ENCODE measurements at regions not wholly inside any gene's neighbourhood (a gene's known extent, or its start where the extent isn't known, plus 50 kb on each side); places are given as distances from the start of the nearest gene placed in this dataset.

DNA sequence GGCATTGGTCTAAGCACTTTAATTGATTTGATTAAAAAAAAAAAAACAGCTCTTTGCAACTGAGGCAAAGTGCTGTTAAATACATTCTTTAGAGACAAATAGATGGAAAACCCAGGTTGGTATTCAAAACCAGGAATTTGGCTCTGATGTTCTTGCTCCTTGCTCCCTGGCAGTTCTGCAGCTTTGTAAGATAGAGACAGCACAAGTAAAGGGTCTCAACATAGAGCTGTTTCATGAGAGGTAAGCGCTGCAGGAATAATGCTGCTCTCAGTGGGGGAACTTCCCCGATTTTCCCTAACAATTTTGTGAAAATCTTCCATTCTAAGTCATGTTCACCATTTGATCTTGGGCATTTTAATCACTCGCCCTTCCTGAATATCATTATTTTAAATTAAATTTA lies 479.5 kb upstream of the HS3ST1 start (continued):
- TF ChIP-seq, protein P1, sequence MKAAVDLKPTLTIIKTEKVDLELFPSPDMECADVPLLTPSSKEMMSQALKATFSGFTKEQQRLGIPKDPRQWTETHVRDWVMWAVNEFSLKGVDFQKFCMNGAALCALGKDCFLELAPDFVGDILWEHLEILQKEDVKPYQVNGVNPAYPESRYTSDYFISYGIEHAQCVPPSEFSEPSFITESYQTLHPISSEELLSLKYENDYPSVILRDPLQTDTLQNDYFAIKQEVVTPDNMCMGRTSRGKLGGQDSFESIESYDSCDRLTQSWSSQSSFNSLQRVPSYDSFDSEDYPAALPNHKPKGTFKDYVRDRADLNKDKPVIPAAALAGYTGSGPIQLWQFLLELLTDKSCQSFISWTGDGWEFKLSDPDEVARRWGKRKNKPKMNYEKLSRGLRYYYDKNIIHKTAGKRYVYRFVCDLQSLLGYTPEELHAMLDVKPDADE (IDR thresholded peaks at IDR 0.05), result no peak
- TF ChIP-seq POLR2AphosphoS5 (IDR thresholded peaks at IDR 0.05; ENCODE audit: low read depth) (no peak), EZH2 (IDR thresholded peaks at IDR 0.05; ENCODE audit: low read depth, unreplicated experiment) (no peak), CREB1 (CRISPR knock-in tag; IDR thresholded peaks at IDR 0.05; ENCODE audit: low read depth) (no peak), STAT1 (IDR thresholded peaks at IDR 0.05; ENCODE audit: unreplicated experiment) (no peak), JUNB (IDR thresholded peaks at IDR 0.05; ENCODE audit: unreplicated experiment) (no peak), ZNF331 (CRISPR knock-in tag; IDR thresholded peaks at IDR 0.05; ENCODE audit: low read depth) (no peak)
- TF ChIP-seq, protein P2, sequence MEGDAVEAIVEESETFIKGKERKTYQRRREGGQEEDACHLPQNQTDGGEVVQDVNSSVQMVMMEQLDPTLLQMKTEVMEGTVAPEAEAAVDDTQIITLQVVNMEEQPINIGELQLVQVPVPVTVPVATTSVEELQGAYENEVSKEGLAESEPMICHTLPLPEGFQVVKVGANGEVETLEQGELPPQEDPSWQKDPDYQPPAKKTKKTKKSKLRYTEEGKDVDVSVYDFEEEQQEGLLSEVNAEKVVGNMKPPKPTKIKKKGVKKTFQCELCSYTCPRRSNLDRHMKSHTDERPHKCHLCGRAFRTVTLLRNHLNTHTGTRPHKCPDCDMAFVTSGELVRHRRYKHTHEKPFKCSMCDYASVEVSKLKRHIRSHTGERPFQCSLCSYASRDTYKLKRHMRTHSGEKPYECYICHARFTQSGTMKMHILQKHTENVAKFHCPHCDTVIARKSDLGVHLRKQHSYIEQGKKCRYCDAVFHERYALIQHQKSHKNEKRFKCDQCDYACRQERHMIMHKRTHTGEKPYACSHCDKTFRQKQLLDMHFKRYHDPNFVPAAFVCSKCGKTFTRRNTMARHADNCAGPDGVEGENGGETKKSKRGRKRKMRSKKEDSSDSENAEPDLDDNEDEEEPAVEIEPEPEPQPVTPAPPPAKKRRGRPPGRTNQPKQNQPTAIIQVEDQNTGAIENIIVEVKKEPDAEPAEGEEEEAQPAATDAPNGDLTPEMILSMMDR (conservative IDR thresholded peaks at IDR 0.05; ENCODE audit: low read depth in 2 of 2), result no peak

DNA sequence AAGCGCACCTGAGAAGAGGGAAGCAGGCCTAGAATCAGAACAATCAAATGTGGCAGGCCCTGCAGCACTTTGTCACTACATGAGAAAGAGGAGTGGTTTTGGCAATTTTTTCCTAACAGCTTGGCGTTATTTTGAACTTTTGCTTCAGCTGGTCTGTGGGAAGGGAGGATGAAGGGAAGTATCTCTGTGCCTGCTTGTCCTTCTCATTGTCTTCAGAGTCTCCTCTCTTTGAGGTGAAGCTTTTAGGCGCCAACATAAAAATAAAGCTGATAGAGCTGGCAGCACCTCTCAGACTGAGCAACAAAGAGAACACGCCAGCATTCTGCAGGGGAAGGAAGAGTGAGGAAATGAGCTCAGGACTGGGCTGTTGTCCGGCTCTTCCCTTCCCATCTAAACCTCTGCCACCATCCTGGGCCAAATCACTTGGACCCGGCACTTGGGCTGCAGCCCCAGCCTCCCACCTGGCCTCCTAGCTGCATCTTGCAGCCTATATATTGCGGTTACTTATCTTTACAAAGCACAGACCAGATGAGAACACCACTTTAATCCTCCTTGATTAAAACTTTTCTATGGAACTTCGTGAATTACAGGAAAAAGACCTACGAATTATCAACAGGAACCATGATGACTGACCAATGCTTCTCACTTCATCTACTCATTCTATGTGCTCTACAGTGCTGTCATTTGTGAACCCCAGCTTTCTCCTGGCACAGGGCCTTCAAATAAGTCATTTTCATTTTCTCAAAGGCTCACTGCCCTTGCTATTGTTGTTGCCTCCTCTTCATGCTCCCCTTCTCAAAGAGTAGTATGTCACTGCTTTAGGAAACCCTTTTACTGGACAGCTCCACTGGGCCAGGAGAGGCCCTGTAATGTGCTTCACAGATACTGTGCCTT lies 476.4 kb upstream of the HS3ST1 start:
- no peaks in the 10 kb centered on the region for H3K79me2 ChIP-seq (replicated peaks; ENCODE audit: insufficient read depth)
- ATAC-seq, result no peak
- no peaks in the 10 kb centered on the region for H3K27me3 Mint-ChIP-seq (ENCODE audit: insufficient read depth, low read depth, poor library complexity)
- H2AFZ ChIP-seq, result peak overlapping the region; percentile 24; the same call in 1 of the 2 replicates
- peaks cover 29% of the 10 kb centered on the region for H3K4me1 Mint-ChIP-seq
- no peak overlapping the region for H3K27ac Mint-ChIP-seq
- no peak overlapping the region for H3K4me3 Mint-ChIP-seq
- no peak for DNase-seq (ENCODE audit: low spot score)
- H3K4me1 ChIP-seq (ENCODE audit: insufficient read depth), result peaks cover 22% of the 10 kb centered on the region
- H3K36me3 Mint-ChIP-seq (ENCODE audit: low read depth), result no peaks in the 10 kb centered on the region
- no peaks in the 10 kb centered on the region for H3K9me3 Mint-ChIP-seq
- H3K36me3 ChIP-seq (ENCODE audit: insufficient read depth), result no peaks in the 10 kb centered on the region
- H4K20me1 ChIP-seq (replicated peaks; ENCODE audit: insufficient read depth), result no peaks in the 10 kb centered on the region
- peaks cover 4% of the 10 kb centered on the region; the same call in 1 of the 2 replicates for H3K9me2 ChIP-seq (ENCODE audit: insufficient read depth)
- H3K4me3 ChIP-seq, result no peak overlapping the region
- no peaks in the 10 kb centered on the region for H3F3A ChIP-seq (replicated peaks; ENCODE audit: low read depth)
- no peak overlapping the region for H3K27ac ChIP-seq (ENCODE audit: low read depth)
- H3K27me3 ChIP-seq (ENCODE audit: insufficient read depth), result no peaks in the 10 kb centered on the region
- no peak overlapping the region for H3K4me2 ChIP-seq
- TF ChIP-seq, protein P3, sequence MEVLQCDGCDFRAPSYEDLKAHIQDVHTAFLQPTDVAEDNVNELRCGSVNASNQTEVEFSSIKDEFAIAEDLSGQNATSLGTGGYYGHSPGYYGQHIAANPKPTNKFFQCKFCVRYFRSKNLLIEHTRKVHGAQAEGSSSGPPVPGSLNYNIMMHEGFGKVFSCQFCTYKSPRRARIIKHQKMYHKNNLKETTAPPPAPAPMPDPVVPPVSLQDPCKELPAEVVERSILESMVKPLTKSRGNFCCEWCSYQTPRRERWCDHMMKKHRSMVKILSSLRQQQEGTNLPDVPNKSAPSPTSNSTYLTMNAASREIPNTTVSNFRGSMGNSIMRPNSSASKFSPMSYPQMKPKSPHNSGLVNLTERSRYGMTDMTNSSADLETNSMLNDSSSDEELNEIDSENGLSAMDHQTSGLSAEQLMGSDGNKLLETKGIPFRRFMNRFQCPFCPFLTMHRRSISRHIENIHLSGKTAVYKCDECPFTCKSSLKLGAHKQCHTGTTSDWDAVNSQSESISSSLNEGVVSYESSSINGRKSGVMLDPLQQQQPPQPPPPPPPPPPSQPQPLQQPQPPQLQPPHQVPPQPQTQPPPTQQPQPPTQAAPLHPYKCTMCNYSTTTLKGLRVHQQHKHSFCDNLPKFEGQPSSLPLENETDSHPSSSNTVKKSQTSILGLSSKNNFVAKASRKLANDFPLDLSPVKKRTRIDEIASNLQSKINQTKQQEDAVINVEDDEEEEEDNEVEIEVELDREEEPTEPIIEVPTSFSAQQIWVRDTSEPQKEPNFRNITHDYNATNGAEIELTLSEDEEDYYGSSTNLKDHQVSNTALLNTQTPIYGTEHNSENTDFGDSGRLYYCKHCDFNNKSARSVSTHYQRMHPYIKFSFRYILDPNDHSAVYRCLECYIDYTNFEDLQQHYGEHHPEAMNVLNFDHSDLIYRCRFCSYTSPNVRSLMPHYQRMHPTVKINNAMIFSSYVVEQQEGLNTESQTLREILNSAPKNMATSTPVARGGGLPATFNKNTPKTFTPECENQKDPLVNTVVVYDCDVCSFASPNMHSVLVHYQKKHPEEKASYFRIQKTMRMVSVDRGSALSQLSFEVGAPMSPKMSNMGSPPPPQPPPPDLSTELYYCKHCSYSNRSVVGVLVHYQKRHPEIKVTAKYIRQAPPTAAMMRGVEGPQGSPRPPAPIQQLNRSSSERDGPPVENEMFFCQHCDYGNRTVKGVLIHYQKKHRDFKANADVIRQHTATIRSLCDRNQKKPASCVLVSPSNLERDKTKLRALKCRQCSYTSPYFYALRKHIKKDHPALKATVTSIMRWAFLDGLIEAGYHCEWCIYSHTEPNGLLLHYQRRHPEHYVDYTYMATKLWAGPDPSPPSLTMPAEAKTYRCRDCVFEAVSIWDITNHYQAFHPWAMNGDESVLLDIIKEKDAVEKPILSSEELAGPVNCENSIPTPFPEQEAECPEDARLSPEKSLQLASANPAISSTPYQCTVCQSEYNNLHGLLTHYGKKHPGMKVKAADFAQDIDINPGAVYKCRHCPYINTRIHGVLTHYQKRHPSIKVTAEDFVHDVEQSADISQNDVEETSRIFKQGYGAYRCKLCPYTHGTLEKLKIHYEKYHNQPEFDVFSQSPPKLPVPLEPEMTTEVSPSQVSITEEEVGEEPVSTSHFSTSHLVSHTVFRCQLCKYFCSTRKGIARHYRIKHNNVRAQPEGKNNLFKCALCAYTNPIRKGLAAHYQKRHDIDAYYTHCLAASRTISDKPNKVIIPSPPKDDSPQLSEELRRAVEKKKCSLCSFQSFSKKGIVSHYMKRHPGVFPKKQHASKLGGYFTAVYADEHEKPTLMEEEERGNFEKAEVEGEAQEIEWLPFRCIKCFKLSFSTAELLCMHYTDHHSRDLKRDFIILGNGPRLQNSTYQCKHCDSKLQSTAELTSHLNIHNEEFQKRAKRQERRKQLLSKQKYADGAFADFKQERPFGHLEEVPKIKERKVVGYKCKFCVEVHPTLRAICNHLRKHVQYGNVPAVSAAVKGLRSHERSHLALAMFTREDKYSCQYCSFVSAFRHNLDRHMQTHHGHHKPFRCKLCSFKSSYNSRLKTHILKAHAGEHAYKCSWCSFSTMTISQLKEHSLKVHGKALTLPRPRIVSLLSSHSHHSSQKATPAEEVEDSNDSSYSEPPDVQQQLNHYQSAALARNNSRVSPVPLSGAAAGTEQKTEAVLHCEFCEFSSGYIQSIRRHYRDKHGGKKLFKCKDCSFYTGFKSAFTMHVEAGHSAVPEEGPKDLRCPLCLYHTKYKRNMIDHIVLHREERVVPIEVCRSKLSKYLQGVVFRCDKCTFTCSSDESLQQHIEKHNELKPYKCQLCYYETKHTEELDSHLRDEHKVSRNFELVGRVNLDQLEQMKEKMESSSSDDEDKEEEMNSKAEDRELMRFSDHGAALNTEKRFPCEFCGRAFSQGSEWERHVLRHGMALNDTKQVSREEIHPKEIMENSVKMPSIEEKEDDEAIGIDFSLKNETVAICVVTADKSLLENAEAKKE (CRISPR knock-in tag; IDR thresholded peaks at IDR 0.05), result no peak
- TF ChIP-seq CREB1 (CRISPR knock-in tag; IDR thresholded peaks at IDR 0.05; ENCODE audit: low read depth) (no peak), ZNF331 (CRISPR knock-in tag; IDR thresholded peaks at IDR 0.05; ENCODE audit: low read depth) (no peak), EZH2 (IDR thresholded peaks at IDR 0.05; ENCODE audit: low read depth, unreplicated experiment) (no peak), STAT1 (IDR thresholded peaks at IDR 0.05; ENCODE audit: unreplicated experiment) (no peak), POLR2AphosphoS5 (IDR thresholded peaks at IDR 0.05; ENCODE audit: low read depth) (no peak), EZH2phosphoT487 (IDR thresholded peaks at IDR 0.05; ENCODE audit: unreplicated experiment) (no peak)
- TF ChIP-seq, protein P2 (conservative IDR thresholded peaks at IDR 0.05; ENCODE audit: low read depth in 2 of 2), result no peak
